ENCODE measurements at regions not wholly inside any gene's neighbourhood (a gene's known extent, or its start where the extent isn't known, plus 50 kb on each side); places are given as distances from the start of the nearest gene placed in this dataset.

- TF ChIP-seq EZH2phosphoT487 (IDR thresholded peaks at IDR 0.05; ENCODE audit: borderline replicate concordance, low read depth, low read length) (no peak), CTCF (conservative IDR thresholded peaks at IDR 0.05; ENCODE audit: low read length) (no peak)
Measured at GRCh38 chr6:53984163-53984562, 127.1 kb upstream of the MLIP start.
